ENCODE measurements at regions not wholly inside any gene's neighbourhood (a gene's known extent, or its start where the extent isn't known, plus 50 kb on each side); places are given as distances from the start of the nearest gene placed in this dataset.

DNA sequence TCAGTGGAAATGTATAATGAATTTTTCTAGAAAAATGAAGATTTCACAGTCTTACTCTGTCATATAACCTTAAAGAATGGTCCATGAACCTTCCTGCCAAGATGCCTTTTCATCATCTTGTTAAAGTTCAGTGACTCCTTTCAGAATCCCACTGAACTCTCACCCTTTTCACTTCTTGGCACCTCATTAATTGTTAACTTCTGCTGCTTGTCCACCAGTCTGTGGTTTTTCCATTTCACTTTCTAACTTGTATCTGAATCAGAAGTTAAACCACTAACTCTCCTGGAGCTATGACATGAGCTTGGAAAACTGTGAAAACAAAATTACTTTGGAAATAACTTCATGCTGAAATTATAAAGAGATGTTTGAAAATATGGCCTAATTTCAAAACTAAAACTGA, 281.2 kb upstream of the ALCAM start:
- no peak overlapping the region for H3K27ac ChIP-seq
- no peaks in the 10 kb centered on the region for H3K9me3 ChIP-seq
- no peak overlapping the region for H3K4me3 ChIP-seq
- no peak for DNase-seq
- H3K4me1 ChIP-seq, result no peaks in the 10 kb centered on the region
- no peaks in the 10 kb centered on the region for H3K36me3 ChIP-seq
- intact Hi-C loops (cut with DNase I; ENCODE audit: low total_unique reads), result no loop called here
- no peak for TF ChIP-seq POLR2A (IDR thresholded peaks at IDR 0.05)
- TF ChIP-seq, protein P1, sequence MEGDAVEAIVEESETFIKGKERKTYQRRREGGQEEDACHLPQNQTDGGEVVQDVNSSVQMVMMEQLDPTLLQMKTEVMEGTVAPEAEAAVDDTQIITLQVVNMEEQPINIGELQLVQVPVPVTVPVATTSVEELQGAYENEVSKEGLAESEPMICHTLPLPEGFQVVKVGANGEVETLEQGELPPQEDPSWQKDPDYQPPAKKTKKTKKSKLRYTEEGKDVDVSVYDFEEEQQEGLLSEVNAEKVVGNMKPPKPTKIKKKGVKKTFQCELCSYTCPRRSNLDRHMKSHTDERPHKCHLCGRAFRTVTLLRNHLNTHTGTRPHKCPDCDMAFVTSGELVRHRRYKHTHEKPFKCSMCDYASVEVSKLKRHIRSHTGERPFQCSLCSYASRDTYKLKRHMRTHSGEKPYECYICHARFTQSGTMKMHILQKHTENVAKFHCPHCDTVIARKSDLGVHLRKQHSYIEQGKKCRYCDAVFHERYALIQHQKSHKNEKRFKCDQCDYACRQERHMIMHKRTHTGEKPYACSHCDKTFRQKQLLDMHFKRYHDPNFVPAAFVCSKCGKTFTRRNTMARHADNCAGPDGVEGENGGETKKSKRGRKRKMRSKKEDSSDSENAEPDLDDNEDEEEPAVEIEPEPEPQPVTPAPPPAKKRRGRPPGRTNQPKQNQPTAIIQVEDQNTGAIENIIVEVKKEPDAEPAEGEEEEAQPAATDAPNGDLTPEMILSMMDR (IDR thresholded peaks at IDR 0.05), result no peak
- no peaks in the 10 kb centered on the region for H3K27me3 ChIP-seq

DNA sequence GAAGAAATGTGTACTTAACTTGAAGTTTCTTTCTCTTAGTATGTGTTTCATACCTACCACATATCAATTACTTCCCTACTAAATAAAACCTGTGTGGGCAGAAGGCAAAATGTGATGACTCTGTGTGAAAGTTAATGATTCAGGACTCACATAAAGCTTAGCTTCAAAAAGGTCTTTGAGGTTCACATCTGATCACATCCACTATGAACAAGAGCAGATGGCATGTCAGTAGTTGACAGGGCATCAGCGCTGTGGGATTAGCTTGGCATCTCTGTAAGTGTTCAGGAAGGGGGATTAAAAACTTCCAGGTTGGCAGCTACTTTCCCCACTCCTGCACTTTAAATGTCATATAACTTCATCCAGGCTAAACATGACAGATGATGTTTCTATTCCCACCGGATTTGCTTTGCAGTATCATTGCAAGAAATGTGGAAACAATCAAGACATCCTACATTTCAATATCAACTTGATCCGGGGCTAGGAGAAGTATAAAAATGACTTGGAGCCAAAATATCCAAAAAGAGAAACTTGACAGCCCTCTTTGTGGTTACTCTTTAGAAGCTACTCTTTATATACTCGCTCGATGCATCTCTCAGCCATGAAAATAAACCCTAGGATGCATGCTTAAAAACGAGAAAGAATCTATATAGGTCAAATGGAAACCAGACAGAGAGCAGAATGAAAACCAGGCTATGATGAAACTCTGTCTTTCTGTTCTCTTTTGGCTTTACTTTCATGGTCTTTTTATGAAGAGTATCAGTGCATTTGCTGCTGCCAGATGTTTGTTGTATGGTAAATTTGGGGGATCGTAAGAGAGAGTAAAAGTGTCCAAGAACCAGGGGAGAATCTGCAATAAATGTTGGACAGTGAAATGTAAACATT, 273.1 kb upstream of the ALCAM start:
- H3K4me3 ChIP-seq, result no peak overlapping the region
- no peaks in the 10 kb centered on the region for H3K9me3 ChIP-seq
- no peak overlapping the region for H3K27ac ChIP-seq
- no peaks in the 10 kb centered on the region for H3K36me3 ChIP-seq
- no peaks in the 10 kb centered on the region for H3K4me1 ChIP-seq
- DNase-seq, result no peak
- TF ChIP-seq, protein P1 (IDR thresholded peaks at IDR 0.05), result no peak
- TF ChIP-seq POLR2A (IDR thresholded peaks at IDR 0.05), result no peak
- no peaks in the 10 kb centered on the region for H3K27me3 ChIP-seq
- intact Hi-C loops (cut with DNase I; ENCODE audit: low total_unique reads), result no loop called here

DNA sequence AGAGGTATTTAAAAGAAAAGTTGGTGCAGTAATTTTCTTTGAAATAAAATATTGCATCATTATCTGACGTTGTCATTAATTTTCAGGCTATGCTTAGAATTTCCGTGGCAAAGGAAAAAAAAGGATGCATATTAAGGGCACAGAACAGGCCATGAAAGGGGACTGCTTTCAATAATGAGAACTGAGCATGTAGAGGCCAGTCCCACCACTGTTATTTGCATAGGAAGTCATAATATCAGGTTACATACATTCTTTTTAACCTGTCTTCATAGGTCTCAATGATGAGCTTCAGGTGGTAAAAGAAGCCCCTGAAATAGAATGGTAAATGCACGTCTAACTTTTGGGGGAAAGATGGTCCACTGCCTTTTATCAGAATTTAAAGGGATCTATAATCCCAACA, 272.1 kb upstream of the ALCAM start:
- no peaks in the 10 kb centered on the region for H3K36me3 ChIP-seq
- H3K9me3 ChIP-seq, result no peaks in the 10 kb centered on the region
- no peaks in the 10 kb centered on the region for H3K4me1 ChIP-seq
- intact Hi-C loops (cut with DNase I; ENCODE audit: low total_unique reads), result no loop called here
- no peak for DNase-seq
- H3K4me3 ChIP-seq, result no peak overlapping the region
- no peak for TF ChIP-seq POLR2A (IDR thresholded peaks at IDR 0.05)
- TF ChIP-seq, protein P1 (IDR thresholded peaks at IDR 0.05), result no peak
- no peak overlapping the region for H3K27ac ChIP-seq
- H3K27me3 ChIP-seq, result no peaks in the 10 kb centered on the region

DNA sequence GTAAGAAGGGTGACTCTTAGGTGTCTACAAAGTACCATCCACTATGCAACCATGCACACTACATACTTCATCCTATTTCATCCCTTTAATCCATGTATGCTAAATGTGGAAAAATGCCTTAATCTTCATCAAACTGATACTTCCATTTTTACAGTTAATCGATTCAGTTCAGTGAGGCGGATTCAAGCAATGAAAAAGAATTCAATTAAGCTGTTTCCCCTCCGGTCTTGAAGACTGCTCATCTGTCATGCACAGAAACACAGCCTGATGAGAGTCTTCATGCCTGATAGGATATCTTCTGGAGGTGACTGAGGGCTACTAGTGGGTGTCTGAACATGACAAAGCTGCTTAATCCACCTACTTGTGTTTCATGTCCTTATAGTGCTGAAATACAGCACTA, 270.6 kb upstream of the ALCAM start:
- no peak for DNase-seq
- no peaks in the 10 kb centered on the region for H3K4me1 ChIP-seq
- H3K9me3 ChIP-seq, result no peaks in the 10 kb centered on the region
- H3K27ac ChIP-seq, result no peak overlapping the region
- H3K4me3 ChIP-seq, result no peak overlapping the region
- intact Hi-C loops (cut with DNase I; ENCODE audit: low total_unique reads), result no loop called here
- H3K27me3 ChIP-seq, result no peaks in the 10 kb centered on the region
- no peaks in the 10 kb centered on the region for H3K36me3 ChIP-seq
- TF ChIP-seq, protein P1 (IDR thresholded peaks at IDR 0.05), result no peak
- TF ChIP-seq POLR2A (IDR thresholded peaks at IDR 0.05), result no peak

DNA sequence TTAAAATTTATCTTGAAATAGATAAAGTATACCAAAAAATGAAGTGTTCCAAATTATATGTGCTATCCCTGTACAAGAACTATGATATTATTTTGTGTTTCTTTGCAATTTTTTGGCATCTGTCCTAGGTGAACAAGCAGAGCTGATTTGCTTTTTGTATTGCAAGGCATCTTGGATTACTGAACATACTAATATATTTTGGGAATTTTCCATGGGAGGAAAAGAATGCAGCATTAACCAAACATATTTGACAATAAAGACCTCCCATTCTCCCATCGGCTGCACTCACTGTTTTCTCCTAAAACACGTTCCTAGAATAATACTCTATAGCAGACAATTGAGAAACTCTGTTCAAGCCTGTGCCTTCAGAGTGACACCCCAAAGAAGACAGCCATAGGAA, 265.1 kb upstream of the ALCAM start:
- H3K27ac ChIP-seq, result no peak overlapping the region
- no peaks in the 10 kb centered on the region for H3K27me3 ChIP-seq
- H3K9me3 ChIP-seq, result no peaks in the 10 kb centered on the region
- no peak for TF ChIP-seq POLR2A (IDR thresholded peaks at IDR 0.05)
- TF ChIP-seq, protein P1 (IDR thresholded peaks at IDR 0.05), result no peak
- DNase-seq, result no peak
- no peaks in the 10 kb centered on the region for H3K4me1 ChIP-seq
- no peak overlapping the region for H3K4me3 ChIP-seq
- H3K36me3 ChIP-seq, result no peaks in the 10 kb centered on the region
- intact Hi-C loops (cut with DNase I; ENCODE audit: low total_unique reads), result no loop called here
